HCT116 (cell line): ENCODE measurements at regions not wholly inside any gene's neighbourhood (a gene's known extent, or its start where the extent isn't known, plus 50 kb on each side); places are given as distances from the start of the nearest gene placed in this dataset.

Experiments
- CBX3 ChIP-seq: IDR thresholded peaks from 2 replicates; pipeline ENCODE4 v1.6.1; 2012; ENCODE audit warnings: low read depth
- EZH2 ChIP-seq: fragments of 200-600 bp; sonication (generic); IDR thresholded peaks from 2 replicates; pipeline ENCODE4 v1.6.1; 2017; ENCODE audit warnings: antibody characterized with exemption, mixed run types
- FOSL1 ChIP-seq: IDR thresholded peaks from 2 replicates; pipeline ENCODE4 v1.6.1; 2012; ENCODE audit warnings: low read depth
- POLR2A ChIP-seq: IDR thresholded peaks from 2 replicates; pipeline ENCODE4 v1.7.0; 2011; ENCODE audit warnings: borderline replicate concordance; ENCODE audit not compliant: insufficient read depth, insufficient read length; ENCODE audit errors: extremely low read depth
- POLR2AphosphoS5 ChIP-seq: IDR thresholded peaks from 2 replicates; pipeline ENCODE4 v1.6.1; 2011; ENCODE audit warnings: mild to moderate bottlenecking, low read depth, low read length, moderate library complexity
- YY1 ChIP-seq: IDR thresholded peaks from 2 replicates; pipeline ENCODE4 v1.6.1; 2011; ENCODE audit warnings: low read length, low read depth, moderate library complexity, mild to moderate bottlenecking; ENCODE audit not compliant: insufficient replicate concordance; ENCODE audit errors: extremely low read depth
- ZNF274 ChIP-seq: fragments of 200-500 bp; sonication (Bioruptor generic); IDR thresholded peaks from 2 replicates; pipeline ENCODE4 v1.6.1; 2014; ENCODE audit warnings: mild to moderate bottlenecking, low read depth, low read length, inconsistent platforms
- TF ChIP-seq, protein P1 (sequence below), 3 experiments: fragments of 200-600 bp in 1 of 3; sonication (generic) in 1 of 3; IDR thresholded peaks in 2 of 3; conservative IDR thresholded peaks in 1 of 3; 2 replicates each; pipeline ENCODE4 v1.5.1; 2012 to 2017; ENCODE audit warnings: low read depth in 2 of 3, low read length in 2 of 3, antibody characterized with exemption in 1 of 3, borderline replicate concordance in 1 of 3, control low read depth in 1 of 3, mild to moderate bottlenecking in 1 of 3, mixed read lengths in 1 of 3, mixed run types in 1 of 3, moderate library complexity in 1 of 3; ENCODE audit not compliant: insufficient read depth in 1 of 3
- TF ChIP-seq, protein P2 (sequence below): IDR thresholded peaks from 2 replicates; pipeline ENCODE4 v1.6.1; 2012

GRCh38 chr3:137958636-137959035 lies 51.3 kb upstream of the CLDN18 start:
- no peak for TF ChIP-seq POLR2A
- no peak for TF ChIP-seq YY1
- TF ChIP-seq, protein P1, sequence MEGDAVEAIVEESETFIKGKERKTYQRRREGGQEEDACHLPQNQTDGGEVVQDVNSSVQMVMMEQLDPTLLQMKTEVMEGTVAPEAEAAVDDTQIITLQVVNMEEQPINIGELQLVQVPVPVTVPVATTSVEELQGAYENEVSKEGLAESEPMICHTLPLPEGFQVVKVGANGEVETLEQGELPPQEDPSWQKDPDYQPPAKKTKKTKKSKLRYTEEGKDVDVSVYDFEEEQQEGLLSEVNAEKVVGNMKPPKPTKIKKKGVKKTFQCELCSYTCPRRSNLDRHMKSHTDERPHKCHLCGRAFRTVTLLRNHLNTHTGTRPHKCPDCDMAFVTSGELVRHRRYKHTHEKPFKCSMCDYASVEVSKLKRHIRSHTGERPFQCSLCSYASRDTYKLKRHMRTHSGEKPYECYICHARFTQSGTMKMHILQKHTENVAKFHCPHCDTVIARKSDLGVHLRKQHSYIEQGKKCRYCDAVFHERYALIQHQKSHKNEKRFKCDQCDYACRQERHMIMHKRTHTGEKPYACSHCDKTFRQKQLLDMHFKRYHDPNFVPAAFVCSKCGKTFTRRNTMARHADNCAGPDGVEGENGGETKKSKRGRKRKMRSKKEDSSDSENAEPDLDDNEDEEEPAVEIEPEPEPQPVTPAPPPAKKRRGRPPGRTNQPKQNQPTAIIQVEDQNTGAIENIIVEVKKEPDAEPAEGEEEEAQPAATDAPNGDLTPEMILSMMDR (IDR thresholded peaks at IDR 0.05 in 2 of 3, conservative IDR thresholded peaks at IDR 0.05 in 1 of 3; ENCODE audit: borderline replicate concordance in 1 of 3, insufficient read depth in 1 of 3, low read depth in 2 of 3, low read length in 2 of 3), result no peak
- TF ChIP-seq POLR2AphosphoS5, result no peak
- no peak for TF ChIP-seq FOSL1
- no peak for TF ChIP-seq ZNF274
- TF ChIP-seq EZH2, result no peak
- no peak for TF ChIP-seq CBX3
- TF ChIP-seq, protein P2, sequence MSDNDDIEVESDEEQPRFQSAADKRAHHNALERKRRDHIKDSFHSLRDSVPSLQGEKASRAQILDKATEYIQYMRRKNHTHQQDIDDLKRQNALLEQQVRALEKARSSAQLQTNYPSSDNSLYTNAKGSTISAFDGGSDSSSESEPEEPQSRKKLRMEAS, result no peak
